GM12878 (cell line): ENCODE measurements at regions not wholly inside any gene's neighbourhood (a gene's known extent, or its start where the extent isn't known, plus 50 kb on each side); places are given as distances from the start of the nearest gene placed in this dataset.

Experiments used
- HDAC2 ChIP-seq: fragments of 200-600 bp; sonication (generic); IDR thresholded peaks from 2 replicates; pipeline ENCODE4 v1.6.1; 2017
- MYC ChIP-seq: IDR thresholded peaks from 2 replicates; pipeline ENCODE4 v1.6.1; 2011; ENCODE audit warnings: mild to moderate bottlenecking, low read length, moderate library complexity, inconsistent platforms; ENCODE audit not compliant: insufficient read depth, insufficient replicate concordance, insufficient read length, severe bottlenecking
- TF ChIP-seq, protein P1 (sequence below): IDR thresholded peaks from 2 replicates; pipeline ENCODE4 v1.6.1; 2012; ENCODE audit warnings: low read depth, low read length, improper control_type of control experiment

DNA sequence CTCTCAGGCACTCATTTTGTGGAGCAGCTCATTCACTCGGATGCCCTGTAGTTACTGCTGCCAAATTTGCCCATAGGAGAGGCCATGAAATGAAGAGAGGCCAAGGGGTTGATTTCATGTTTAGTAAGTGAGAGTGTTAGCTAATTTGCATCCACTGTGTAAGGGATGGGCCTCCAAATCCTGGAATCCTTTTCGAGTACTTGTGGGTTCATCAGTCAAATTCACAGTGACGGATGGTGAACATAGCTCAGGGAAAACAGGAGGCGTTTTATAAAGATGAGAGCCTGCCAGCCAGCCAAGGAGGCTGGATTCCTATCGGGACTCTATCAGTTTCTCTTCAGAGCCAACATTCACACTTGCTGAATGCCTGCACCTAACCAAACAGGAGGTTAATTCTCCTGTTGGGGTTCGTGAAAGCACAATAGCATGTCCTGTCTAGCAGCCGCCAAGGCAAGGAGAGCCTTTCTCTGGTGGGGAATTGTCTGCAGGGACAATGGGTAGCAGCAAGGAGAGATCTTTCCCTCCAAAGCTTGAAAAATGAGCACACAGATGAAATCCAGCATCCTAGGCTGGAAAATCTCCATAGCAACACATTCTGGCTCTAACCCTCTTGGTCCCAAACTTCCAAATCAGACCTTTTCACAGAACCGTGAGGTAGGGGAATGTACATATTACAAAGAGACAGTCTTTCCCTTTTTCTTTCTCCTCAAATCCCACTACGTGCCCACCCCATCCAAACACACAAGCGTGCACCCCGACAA, 231.4 kb upstream of the ECI2 start:
- TF ChIP-seq HDAC2 (no peak), MYC (no peak)
- TF ChIP-seq, protein P1, sequence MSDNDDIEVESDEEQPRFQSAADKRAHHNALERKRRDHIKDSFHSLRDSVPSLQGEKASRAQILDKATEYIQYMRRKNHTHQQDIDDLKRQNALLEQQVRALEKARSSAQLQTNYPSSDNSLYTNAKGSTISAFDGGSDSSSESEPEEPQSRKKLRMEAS, result no peak
